Activated T-helper 1 cell treated with anti-CD3 and anti-CD28 coated beads, Interleukin-12 subunit alpha, Interleukin-12 subunit beta, Interleukin-2, Interleukin-4 antibody, amounts not matched to agents 30 ng/mL and 10 ng/mL and 1 ng/mL, durations not matched to agents 14 hours and 24 hours and 36 hours (primary cell): ENCODE measurements at regions not wholly inside any gene's neighbourhood (a gene's known extent, or its start where the extent isn't known, plus 50 kb on each side); places are given as distances from the start of the nearest gene placed in this dataset.
"Not testable (repeated sequence)": the region's sequence is repeated elsewhere in the genome, so short reads cannot be mapped to it uniquely, and the experiment has no call there.

Experiments used
- DNase-seq: peaks from one replicate; pipeline ENCODE4 v3.0.0; 2021; ENCODE audit warnings: low spot score
- H3K27ac Mint-ChIP-seq: one replicate; pipeline ENCODE4 v1.8.0; 2021; ENCODE audit warnings: mild to moderate bottlenecking, mixed read lengths
- H3K27me3 Mint-ChIP-seq: one replicate; pipeline ENCODE4 v1.8.0; 2022; ENCODE audit warnings: mild to moderate bottlenecking, moderate library complexity, mixed read lengths; ENCODE audit not compliant: insufficient read depth
- H3K36me3 Mint-ChIP-seq: one replicate; pipeline ENCODE4 v1.8.0; 2021; ENCODE audit warnings: low read depth, mixed read lengths
- H3K4me1 Mint-ChIP-seq: one replicate; pipeline ENCODE4 v1.8.0; 2021; ENCODE audit warnings: low read depth, mixed read lengths
- H3K4me3 Mint-ChIP-seq: one replicate; pipeline ENCODE4 v1.8.0; 2021; ENCODE audit warnings: mild to moderate bottlenecking, moderate library complexity, mixed read lengths
- H3K9me3 Mint-ChIP-seq: one replicate; pipeline ENCODE4 v1.8.0; 2021; ENCODE audit warnings: mixed read lengths
- intact Hi-C: fragments of 100-400 bp; cut with micrococcal nuclease; formaldehyde crosslinking; loops from one replicate; pipeline ENCODE4 v1.15.1; 2024

DNA sequence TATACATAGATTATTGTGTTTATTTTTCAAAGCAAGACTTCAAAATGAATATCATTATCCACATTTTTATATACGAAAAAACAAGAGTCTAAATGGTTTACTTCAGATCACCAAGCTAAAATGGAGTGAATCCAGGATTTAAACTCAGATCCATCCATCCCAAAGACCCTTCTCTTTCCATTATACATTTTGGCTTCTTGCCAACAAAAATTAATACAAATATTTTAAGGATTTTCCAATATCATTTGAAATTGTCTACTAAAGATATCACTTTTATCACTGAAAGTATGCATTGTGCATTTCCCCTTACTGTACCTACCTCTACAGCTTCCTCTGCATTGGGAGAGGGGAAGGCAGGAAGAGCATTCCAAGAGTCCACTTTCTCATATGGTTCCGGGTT, 541.2 kb downstream of the RPS29 start:
- DNase-seq = no peak
- intact Hi-C loops = no loop called here
- H3K36me3 Mint-ChIP-seq = no peaks in the 10 kb centered on the region
- H3K9me3 Mint-ChIP-seq = no peaks in the 10 kb centered on the region
- no peaks in the 10 kb centered on the region for H3K27me3 Mint-ChIP-seq
- H3K4me1 Mint-ChIP-seq = no peaks in the 10 kb centered on the region
- no peak overlapping the region for H3K27ac Mint-ChIP-seq
- H3K4me3 Mint-ChIP-seq = no peak overlapping the region

GRCh38 chr14:49036984-49037516, 549.1 kb downstream of the RPS29 start:
- H3K4me1 Mint-ChIP-seq = no peaks in the 10 kb centered on the region
- H3K27ac Mint-ChIP-seq = no peak overlapping the region
- no peak overlapping the region for H3K4me3 Mint-ChIP-seq
- H3K27me3 Mint-ChIP-seq = no peaks in the 10 kb centered on the region
- H3K9me3 Mint-ChIP-seq = no peaks in the 10 kb centered on the region
- no peak for DNase-seq
- H3K36me3 Mint-ChIP-seq = no peaks in the 10 kb centered on the region
- intact Hi-C loops = no loop called here

- DNase-seq = no peak
- Mint-ChIP-seq H3K4me3 (no peak overlapping the region), H3K27ac (no peak overlapping the region), H3K4me1 (no peaks in the 10 kb centered on the region), H3K9me3 (no peaks in the 10 kb centered on the region), H3K27me3 (no peaks in the 10 kb centered on the region), H3K36me3 (no peaks in the 10 kb centered on the region)
- intact Hi-C loops = no loop called here
These were observed 549.9 kb downstream of the RPS29 start for GRCh38 chr14:49036266-49036665.

DNA sequence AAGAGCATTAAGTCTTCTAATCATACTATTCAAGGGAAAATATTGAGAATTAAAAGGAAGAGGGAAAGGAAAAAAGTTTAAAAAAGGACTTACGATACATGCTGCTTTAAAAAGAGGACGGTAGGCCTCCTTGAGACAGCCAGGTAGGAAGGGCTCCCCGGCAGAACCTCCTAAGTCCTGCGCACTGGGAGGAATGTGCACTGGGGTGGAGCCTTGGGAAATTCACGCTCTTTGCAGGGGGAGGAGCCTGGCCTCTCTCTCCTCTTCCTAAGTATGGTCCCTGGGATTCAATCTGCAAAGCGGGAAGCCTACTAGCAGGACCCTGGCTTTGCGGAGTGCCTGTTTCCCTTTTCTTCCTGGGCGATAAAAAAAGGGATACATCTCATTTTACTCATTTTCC, 553.0 kb downstream of the RPS29 start:
- no peaks in the 10 kb centered on the region for H3K36me3 Mint-ChIP-seq
- no peak overlapping the region for H3K27ac Mint-ChIP-seq
- no peaks in the 10 kb centered on the region for H3K9me3 Mint-ChIP-seq
- intact Hi-C loops = no loop called here
- no peaks in the 10 kb centered on the region for H3K27me3 Mint-ChIP-seq
- no peak for DNase-seq
- H3K4me3 Mint-ChIP-seq = no peak overlapping the region
- H3K4me1 Mint-ChIP-seq = no peaks in the 10 kb centered on the region

DNA sequence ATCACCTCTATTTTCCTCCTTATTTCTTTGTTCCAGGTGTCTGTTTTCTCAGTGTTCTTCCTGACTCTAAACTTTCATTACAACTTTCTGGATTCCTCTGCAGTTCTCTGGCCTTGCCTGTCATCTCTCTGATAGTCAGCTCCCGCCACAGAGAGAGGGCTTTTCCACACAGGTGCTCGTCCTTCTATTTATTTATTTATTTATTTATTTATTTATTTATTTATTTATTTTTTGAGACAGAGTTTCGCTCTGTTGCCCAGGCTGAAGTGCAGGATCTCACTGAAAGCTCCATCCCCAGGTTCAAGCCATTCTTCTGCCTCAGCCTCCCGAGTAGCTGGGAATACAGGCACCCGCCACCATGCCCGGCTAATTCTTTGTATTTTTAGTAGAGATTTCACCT, 554.5 kb downstream of the RPS29 start:
- H3K9me3 Mint-ChIP-seq, H3K4me3 Mint-ChIP-seq, H3K4me1 Mint-ChIP-seq, H3K27me3 Mint-ChIP-seq, DNase-seq, H3K27ac Mint-ChIP-seq, intact Hi-C loops, H3K36me3 Mint-ChIP-seq: not testable (repeated sequence)

DNA sequence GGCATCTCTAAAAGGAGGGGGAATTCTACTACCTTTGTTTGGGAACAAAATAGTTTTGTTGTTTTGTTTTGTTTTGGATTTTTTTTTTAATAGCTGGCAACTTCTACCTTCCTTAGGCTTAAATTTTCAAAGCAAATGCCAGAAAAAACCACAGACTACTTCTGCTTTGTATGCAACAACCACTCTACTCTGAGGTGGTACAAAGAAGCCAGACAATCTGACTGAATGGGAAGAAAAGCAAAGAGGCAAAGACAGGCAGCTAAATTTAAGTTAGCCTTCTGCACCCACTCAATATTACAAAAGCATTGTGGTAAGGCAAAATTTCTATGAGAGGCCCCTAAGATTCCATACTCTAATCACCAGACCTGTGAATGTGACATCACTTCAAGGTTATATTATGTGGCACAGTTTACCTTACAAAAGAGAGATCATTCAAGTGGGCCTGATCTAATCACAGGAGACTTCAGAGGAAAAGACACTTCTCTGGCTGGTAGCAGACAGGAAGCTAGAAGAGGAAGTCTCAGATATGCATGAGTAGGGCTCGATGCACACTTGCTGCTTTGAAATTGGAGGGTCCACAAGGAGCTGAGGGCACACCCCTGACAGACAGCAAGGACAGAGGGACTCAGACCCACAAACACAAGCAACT, 566.6 kb downstream of the RPS29 start:
- Mint-ChIP-seq H3K27ac (no peak overlapping the region), H3K27me3 (no peaks in the 10 kb centered on the region), H3K4me3 (no peak overlapping the region), H3K36me3 (no peaks in the 10 kb centered on the region), H3K4me1 (no peaks in the 10 kb centered on the region), H3K9me3 (no peaks in the 10 kb centered on the region)
- no peak for DNase-seq
- intact Hi-C loops = no loop called here

DNA sequence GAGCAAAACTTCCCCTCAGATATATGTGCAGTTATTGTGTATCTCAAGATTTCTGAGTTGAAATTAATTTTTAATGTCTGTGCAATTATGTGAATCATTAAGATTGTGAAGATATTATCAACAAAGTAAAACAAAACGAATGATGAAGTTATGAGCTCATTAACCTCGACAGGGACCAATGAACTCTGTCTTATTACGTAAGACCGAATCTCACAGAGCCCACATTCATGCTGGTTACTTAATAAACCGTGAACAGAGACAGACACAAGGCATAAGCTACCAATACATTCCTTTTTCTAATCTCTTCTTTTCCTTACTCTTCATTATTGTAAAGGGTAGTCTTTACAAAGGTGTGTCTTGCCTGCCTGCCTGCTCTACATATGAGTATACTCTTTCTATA, 568.7 kb downstream of the RPS29 start:
- no peaks in the 10 kb centered on the region for H3K4me1 Mint-ChIP-seq
- no peak overlapping the region for H3K27ac Mint-ChIP-seq
- H3K9me3 Mint-ChIP-seq = no peaks in the 10 kb centered on the region
- no peaks in the 10 kb centered on the region for H3K27me3 Mint-ChIP-seq
- no peaks in the 10 kb centered on the region for H3K36me3 Mint-ChIP-seq
- no peak overlapping the region for H3K4me3 Mint-ChIP-seq
- intact Hi-C loops = no loop called here
- DNase-seq = no peak

- H3K36me3 Mint-ChIP-seq = no peaks in the 10 kb centered on the region
- no peaks in the 10 kb centered on the region for H3K27me3 Mint-ChIP-seq
- no peaks in the 10 kb centered on the region for H3K9me3 Mint-ChIP-seq
- H3K27ac Mint-ChIP-seq = no peak overlapping the region
- H3K4me3 Mint-ChIP-seq = no peak overlapping the region
- H3K4me1 Mint-ChIP-seq = no peaks in the 10 kb centered on the region
- no peak for DNase-seq
- intact Hi-C loops = no loop called here
These were observed 569.8 kb downstream of the RPS29 start for GRCh38 chr14:49016381-49016780.

DNA sequence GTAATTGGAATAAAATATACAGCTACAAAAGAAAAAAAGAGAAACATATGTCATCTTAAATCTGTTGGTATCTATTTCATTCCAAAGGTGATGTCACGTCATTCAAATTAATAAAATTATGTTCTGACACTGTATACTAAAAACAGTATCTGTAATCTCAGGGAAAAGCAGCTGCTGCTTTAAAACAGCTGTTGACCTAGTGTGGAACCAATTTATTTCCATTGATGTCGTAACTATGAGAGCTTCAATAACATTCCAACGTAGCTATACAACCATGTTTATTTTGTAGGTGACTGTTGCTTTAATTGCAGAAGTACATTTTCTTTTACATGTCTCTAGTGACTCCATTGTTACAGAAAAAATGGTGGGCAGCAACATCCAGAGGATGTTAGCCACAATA, 571.7 kb downstream of the RPS29 start:
- DNase-seq = no peak
- H3K4me1 Mint-ChIP-seq = no peaks in the 10 kb centered on the region
- no peaks in the 10 kb centered on the region for H3K27me3 Mint-ChIP-seq
- H3K36me3 Mint-ChIP-seq = no peaks in the 10 kb centered on the region
- H3K9me3 Mint-ChIP-seq = no peaks in the 10 kb centered on the region
- no peak overlapping the region for H3K4me3 Mint-ChIP-seq
- no peak overlapping the region for H3K27ac Mint-ChIP-seq
- intact Hi-C loops = no loop called here

DNA sequence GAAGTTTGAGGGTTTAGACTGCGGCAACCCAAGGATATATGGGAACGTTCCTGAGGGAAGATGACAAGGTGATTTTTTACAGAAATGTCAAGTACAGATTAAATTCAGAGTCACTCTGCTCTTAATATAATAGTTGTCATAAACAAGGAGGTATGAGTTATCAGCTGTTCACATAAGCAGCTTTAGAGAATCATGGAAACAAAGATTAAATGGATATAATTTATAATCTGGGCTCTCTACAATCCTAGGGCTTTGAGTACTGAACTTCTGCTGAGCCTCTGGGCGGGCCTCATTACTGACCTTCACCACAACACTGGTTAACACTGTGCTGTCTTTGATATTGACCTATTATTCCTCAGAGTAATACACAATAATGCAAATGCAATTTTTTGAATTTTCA, 577.8 kb downstream of the RPS29 start:
- H3K4me1 Mint-ChIP-seq = no peaks in the 10 kb centered on the region
- intact Hi-C loops = loop anchor here (10.0 kb wide), 1 partner anchor 124 kb away; no protein-coding TSS in a partner anchor
- no peak overlapping the region for H3K27ac Mint-ChIP-seq
- H3K4me3 Mint-ChIP-seq = no peak overlapping the region
- H3K36me3 Mint-ChIP-seq = no peaks in the 10 kb centered on the region
- no peak for DNase-seq
- H3K27me3 Mint-ChIP-seq = peaks cover 2% of the 10 kb centered on the region
- no peaks in the 10 kb centered on the region for H3K9me3 Mint-ChIP-seq

DNA sequence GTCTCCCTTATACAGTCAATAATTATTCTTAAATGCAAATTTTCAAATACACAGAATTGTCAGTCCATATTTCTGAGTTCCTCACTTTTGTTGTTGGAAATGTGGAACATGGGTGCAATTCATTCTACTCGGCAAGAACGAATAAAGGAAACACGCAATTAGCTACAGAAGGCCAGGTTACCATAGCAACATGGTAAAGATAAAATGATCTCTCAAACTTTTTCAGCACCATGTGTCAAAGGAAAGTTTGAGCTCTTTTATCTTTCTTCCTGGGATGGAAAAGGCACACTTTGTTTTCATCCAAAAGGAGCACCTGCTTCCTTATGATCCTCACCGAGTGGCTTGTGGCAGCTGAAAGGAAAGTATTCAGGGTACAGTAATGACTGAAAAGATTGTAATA, 595.0 kb downstream of the RPS29 start:
- intact Hi-C loops = no loop called here
- no peaks in the 10 kb centered on the region for H3K4me1 Mint-ChIP-seq

GRCh38 chr14:48983351-48983888, 602.8 kb downstream of the RPS29 start:
- Mint-ChIP-seq H3K4me3 (no peak overlapping the region), H3K36me3 (no peaks in the 10 kb centered on the region), H3K9me3 (no peaks in the 10 kb centered on the region), H3K4me1 (no peaks in the 10 kb centered on the region), H3K27me3 (no peaks in the 10 kb centered on the region), H3K27ac (no peak overlapping the region)
- intact Hi-C loops = no loop called here
- DNase-seq = no peak

More for the DNA sequence above, 595.0 kb downstream of the RPS29 start:
- no peaks in the 10 kb centered on the region for H3K9me3 Mint-ChIP-seq
- no peak for DNase-seq
- H3K27ac Mint-ChIP-seq = no peak overlapping the region
- peaks cover 2% of the 10 kb centered on the region for H3K27me3 Mint-ChIP-seq
- H3K4me3 Mint-ChIP-seq = no peak overlapping the region
- no peaks in the 10 kb centered on the region for H3K36me3 Mint-ChIP-seq

GRCh38 chr14:48974994-48975393, 611.2 kb downstream of the RPS29 start:
- H3K27ac Mint-ChIP-seq = no peak overlapping the region

GRCh38 chr14:48973151-48973550, 613.0 kb downstream of the RPS29 start:
- Mint-ChIP-seq H3K4me3 (no peak overlapping the region), H3K36me3 (no peaks in the 10 kb centered on the region), H3K4me1 (no peaks in the 10 kb centered on the region), H3K9me3 (no peaks in the 10 kb centered on the region), H3K27me3 (no peaks in the 10 kb centered on the region), H3K27ac (no peak overlapping the region)
- intact Hi-C loops = no loop called here
- no peak for DNase-seq

More at GRCh38 chr14:48974994-48975393, 611.2 kb downstream of the RPS29 start:
- no peaks in the 10 kb centered on the region for H3K4me1 Mint-ChIP-seq
- no peak overlapping the region for H3K4me3 Mint-ChIP-seq
- H3K36me3 Mint-ChIP-seq = no peaks in the 10 kb centered on the region
- no peak for DNase-seq
- no peaks in the 10 kb centered on the region for H3K27me3 Mint-ChIP-seq
- H3K9me3 Mint-ChIP-seq = no peaks in the 10 kb centered on the region
- intact Hi-C loops = no loop called here
